ENCODE measurements at regions not wholly inside any gene's neighbourhood (a gene's known extent, or its start where the extent isn't known, plus 50 kb on each side); places are given as distances from the start of the nearest gene placed in this dataset.
A peak's percentile ranks its signal among the peaks of the same experiment; 100 is the strongest.

DNA sequence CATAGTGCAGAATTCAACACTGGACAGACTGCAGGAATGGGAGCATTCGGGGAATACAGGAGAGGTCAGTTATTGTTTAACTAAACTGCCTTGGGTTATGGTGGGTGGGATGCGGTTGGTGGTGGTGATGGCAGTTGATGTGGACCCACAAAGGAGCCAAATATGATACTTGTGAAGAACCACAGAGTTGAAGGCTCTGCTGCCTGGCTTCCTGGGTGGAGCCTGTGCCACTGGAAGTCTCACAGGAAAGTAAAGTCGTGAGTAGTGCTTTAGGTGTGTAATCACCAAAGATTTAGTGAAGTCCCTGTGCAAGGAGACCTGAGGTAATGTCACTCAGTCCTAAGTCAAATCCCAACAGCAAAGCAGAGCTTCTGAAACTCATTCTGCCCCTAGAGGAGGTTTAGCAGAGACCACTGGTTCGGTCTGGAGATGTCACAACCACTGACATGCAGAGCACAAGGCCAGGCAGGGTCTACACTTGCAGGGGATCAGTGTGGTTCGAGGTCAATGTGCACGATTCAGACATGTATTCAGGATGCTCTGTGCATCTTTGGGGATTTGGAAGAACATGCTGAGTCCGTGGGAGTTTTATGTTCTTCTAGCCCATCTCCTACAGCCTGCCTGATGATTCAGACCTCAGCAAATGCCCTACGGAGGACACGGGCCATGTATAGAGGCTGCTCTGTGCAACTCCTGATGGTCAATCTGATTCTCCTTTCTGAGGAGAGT is 1150.9 kb downstream of the RPIA start:
- TF ChIP-seq CTCF (conservative IDR thresholded peaks at IDR 0.05; ENCODE audit: low read length) = peak; percentile 48; the same call in 1 of the 2 replicates
- TF ChIP-seq EZH2phosphoT487 (IDR thresholded peaks at IDR 0.05; ENCODE audit: borderline replicate concordance, low read depth, low read length) = no peak
